Left kidney (tissue), 1 donor: ENCODE measurements at regions not wholly inside any gene's neighbourhood (a gene's known extent, or its start where the extent isn't known, plus 50 kb on each side); places are given as distances from the start of the nearest gene placed in this dataset.

Experiments used
- DNase-seq: peaks from one replicate; pipeline ENCODE4 v3.0.0-alpha.2; 2013

DNA sequence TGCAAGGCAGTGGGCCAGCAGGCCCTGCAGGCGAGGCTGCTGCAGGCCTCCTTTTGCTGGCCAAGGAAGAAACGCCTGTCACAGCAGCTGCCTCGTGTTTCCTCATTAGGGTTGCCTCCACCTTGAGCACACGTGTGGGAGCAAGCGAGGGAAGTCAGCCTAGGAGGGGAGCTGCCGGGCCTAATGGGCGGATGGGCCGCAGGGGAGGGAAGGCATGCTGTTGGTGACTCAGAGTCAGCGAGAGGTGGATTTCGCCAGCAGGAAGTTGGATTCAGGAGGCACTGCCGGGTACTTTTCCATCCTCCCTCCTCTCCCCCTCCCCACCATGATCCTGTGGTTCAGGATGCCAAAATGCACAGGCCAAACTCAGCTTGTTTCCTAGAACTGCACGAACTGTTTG lies 498.7 kb downstream of the METTL15 start:
- DNase-seq, result no peak

DNA sequence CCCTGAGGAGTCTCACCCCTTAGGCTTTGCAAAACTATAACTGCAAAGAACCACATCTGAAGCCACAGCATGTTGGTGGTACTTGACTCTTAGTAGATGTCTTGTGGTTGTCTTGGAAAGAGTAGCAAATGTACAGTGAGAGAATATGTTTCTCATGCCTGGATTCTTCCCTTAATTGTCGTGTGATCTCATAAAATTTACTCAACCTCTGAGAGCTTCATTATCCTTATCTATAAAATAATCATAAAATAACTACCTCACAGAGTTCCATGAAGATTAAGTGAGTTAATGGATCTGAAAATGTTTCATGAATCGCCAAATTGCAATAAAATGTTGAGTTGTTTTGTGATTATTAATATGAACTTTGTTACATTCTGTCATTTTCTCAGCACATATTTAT lies 491.5 kb downstream of the METTL15 start:
- no peak for DNase-seq

DNA sequence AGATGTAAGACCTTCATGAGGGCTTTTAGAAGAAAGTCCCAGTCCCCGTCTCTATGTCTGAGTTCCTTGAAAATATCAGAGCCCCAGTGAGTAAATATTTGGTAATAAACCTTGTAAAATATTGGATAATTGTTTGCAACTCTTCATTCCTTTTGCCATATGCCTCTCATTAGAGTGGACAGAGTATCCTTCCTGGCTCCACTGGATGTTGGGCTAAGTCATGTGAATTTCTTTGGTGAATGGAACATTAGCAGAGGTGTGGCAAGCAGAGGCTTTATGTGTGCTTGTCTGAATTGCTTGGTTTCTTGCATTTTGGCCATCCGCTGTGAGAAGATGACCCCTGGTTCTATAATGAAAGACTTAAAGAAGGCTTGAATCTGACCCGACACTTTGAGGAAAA lies 490.3 kb downstream of the METTL15 start:
- no peak for DNase-seq

GRCh38 chr11:28596816-28597215 lies 488.6 kb downstream of the METTL15 start:
- no peak for DNase-seq

GRCh38 chr11:28592141-28592540 lies 484.0 kb downstream of the METTL15 start:
- DNase-seq, result no peak

DNA sequence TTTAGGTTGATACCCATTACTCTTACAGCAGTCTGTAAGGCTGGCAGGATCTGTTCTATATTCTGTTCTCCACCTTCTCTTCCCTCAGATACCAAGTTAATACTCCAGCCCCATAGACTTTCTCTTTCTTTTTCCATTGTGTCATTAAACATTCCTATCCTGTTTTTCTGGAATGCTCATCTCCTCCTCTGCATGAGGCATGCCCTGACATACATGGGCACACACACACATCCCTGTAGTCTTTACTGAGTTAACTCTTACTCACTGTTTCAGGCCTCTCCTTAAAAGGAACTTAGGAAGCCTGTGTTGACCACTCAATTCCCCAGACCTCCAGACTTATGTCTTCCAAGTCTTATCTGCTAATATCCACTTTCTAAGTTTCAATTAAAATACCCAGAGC lies 476.8 kb downstream of the METTL15 start:
- no peak for DNase-seq

DNA sequence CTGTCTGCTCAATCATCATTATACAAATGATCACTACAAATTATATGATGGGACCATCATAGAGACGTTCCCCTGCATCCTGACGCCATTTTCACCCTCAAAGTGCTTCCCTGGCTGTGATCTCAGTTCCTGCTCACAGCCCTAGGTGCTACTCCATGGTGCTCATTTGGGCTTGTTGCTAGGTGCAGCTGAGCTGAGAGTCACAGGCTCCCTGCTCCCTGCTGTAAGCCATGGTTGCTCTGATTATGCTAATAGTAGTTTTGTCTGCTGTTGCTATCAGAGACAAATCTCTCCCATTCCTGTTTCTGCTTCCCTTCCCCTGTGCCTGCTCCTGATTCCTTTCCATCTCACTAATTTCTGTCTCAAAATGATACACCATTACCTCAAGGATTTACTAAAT lies 474.3 kb downstream of the METTL15 start:
- no peak for DNase-seq

GRCh38 chr11:28581286-28582242 lies 473.4 kb downstream of the METTL15 start:
- DNase-seq, result no peak

DNA sequence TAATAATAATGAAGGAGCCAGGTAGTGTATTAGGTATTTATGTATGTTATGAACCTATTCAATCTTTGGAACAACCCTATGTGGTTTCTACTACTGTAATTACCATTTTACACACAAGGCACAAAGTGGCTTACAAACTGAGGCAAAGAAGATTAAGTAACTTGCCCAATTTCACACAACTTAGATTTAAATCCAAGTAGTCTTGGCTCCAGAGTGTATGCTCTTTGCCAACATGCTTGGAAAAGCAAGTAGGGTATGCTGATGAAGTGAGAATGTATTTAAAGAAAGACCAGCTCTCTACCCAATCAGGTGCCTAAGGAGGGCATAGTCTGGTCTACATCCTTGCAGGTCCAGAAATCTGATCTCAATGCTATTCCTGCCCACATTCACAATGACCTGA lies 463.2 kb downstream of the METTL15 start:
- no peak for DNase-seq

GRCh38 chr11:28569106-28569505 lies 460.9 kb downstream of the METTL15 start:
- no peak for DNase-seq

DNA sequence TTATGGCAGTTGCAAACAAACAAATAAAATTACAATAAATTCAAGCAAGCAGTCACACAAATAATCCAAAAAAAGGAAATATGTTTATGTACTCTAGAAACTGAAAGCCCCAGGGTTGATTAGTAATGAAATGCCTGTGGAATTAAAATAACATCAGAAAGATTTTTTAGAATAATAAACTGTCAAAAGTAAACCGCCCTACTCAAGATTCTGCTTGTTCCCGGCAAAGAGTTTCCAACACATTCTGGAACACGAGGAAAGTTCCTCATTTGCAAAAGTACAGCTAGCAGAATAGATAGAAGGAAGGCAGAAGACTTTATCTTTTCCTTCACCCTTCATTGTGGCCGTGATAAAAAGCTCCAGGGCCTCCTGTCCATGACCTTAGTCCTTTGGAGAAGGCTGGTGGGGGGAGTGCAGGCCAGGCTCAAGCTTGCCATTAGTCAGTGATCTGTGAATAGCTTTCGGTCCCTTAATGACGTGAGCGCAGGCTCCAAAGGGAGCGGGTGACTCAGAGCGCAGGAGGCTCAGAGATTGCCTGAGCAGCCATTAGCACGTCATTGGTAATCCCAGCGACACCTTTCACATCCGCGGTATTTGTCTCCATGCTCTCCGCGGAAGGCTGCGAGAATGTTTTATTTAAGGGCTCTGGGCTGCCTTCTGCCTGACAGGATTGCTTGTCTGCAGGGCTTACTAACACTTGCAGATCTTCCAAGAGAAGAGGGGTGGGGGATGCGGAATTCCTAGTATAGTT lies 458.3 kb downstream of the METTL15 start:
- DNase-seq, result no peak

GRCh38 chr11:28559492-28559891 lies 451.3 kb downstream of the METTL15 start:
- DNase-seq, result no peak

GRCh38 chr11:28547321-28547741 lies 439.1 kb downstream of the METTL15 start:
- no peak for DNase-seq

DNA sequence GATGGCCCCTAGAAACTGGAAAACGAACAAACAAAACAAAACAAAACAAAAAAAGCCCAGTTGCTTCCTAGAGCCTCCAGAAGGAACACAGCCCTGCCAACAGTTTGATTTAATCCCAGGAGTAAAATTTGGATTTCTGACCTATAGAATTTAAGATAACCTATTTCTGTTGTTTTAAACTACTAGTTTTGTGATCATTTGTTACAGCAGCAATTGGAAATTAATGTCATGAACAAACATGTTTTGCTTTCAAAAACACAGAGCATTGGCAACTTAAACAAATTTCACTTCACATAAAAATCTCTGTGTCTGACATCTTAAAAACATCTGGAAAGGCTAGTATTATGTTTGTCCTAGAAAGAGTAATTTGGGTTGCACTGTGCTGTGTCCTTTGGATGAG lies 437.3 kb downstream of the METTL15 start:
- DNase-seq, result no peak

GRCh38 chr11:28542561-28542960 lies 434.4 kb downstream of the METTL15 start:
- no peak for DNase-seq

- DNase-seq, result no peak
These were observed 431.2 kb downstream of the METTL15 start for GRCh38 chr11:28539239-28540030.

DNA sequence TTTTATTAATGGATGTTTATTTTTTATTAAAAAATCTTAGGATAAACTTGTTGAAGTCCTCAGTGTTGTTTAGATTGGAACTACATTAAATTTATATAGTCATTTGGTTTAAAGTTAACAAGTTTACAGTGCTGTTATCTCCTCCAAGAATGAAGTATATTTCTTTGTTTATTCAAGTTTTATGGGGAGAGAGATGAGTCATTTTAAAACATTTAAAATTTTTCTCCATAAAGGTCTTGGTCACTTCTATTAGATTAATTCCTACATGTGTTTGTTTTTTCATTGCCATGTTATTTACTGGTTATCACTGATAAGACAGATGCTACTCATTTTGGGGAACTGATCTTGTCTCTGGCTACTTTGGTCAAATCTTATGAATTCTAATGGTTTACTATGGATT lies 429.6 kb downstream of the METTL15 start:
- no peak for DNase-seq

- no peak for DNase-seq
These were observed 428.5 kb downstream of the METTL15 start for GRCh38 chr11:28536504-28537267.

GRCh38 chr11:28535677-28536076 lies 427.5 kb downstream of the METTL15 start:
- DNase-seq, result no peak

- DNase-seq, result peak; percentile 50
These were observed 421.6 kb downstream of the METTL15 start for GRCh38 chr11:28529540-28530410.

DNA sequence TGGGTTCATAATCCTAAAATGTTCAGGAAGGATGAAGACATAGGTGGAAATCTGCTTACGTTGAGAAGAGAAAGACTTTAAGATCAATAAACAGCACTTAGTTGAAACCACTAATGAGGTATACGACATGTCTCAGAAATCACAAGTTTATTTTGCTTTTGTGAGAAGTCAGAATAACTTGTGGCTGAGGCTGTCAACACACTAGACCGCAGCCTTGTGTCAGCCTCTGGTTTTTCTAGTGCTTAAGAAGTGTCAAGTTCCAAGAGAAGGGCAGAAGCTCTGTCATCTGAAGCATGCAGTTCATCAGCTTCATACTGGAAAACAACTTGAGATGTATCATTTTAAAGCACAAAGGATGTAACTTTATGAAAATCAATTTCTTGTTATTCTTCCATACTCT lies 420.9 kb downstream of the METTL15 start:
- DNase-seq, result no peak
